Endothelial cell (in vitro differentiated cells): ENCODE measurements at regions not wholly inside any gene's neighbourhood (a gene's known extent, or its start where the extent isn't known, plus 50 kb on each side); places are given as distances from the start of the nearest gene placed in this dataset.

Experiments used
- DNase-seq: peaks from one replicate; pipeline ENCODE4 v3.0.0; 2021; ENCODE audit warnings: low spot score
- H3K27ac Mint-ChIP-seq: one replicate; pipeline ENCODE4 v1.8.0; 2021; ENCODE audit warnings: mixed read lengths, inconsistent platforms; ENCODE audit not compliant: unreplicated experiment
- H3K27me3 Mint-ChIP-seq: one replicate; pipeline ENCODE4 v1.8.0; 2021; ENCODE audit warnings: mild to moderate bottlenecking, moderate library complexity, mixed read lengths, inconsistent platforms; ENCODE audit not compliant: unreplicated experiment
- H3K36me3 Mint-ChIP-seq: one replicate; pipeline ENCODE4 v1.8.0; 2021; ENCODE audit warnings: mild to moderate bottlenecking, low read depth, mixed read lengths, inconsistent platforms; ENCODE audit not compliant: unreplicated experiment
- H3K4me1 Mint-ChIP-seq: one replicate; pipeline ENCODE4 v1.8.0; 2021; ENCODE audit warnings: mild to moderate bottlenecking, mixed read lengths, inconsistent platforms; ENCODE audit not compliant: unreplicated experiment
- H3K4me3 Mint-ChIP-seq: one replicate; pipeline ENCODE4 v1.8.0; 2021; ENCODE audit warnings: mild to moderate bottlenecking, mixed read lengths, inconsistent platforms; ENCODE audit not compliant: unreplicated experiment
- H3K9me3 Mint-ChIP-seq: one replicate; pipeline ENCODE4 v1.8.0; 2021; ENCODE audit warnings: mixed read lengths, inconsistent platforms; ENCODE audit not compliant: unreplicated experiment
- CTCF ChIP-seq: fragments of 200-600 bp; sonication (generic); IDR thresholded peaks from one replicate; pipeline ENCODE4 v1.5.0; 2021; ENCODE audit warnings: antibody characterized with exemption; ENCODE audit not compliant: unreplicated experiment

- no peaks in the 10 kb centered on the region for H3K27me3 Mint-ChIP-seq
Measured at GRCh38 chr18:73163236-73163635, 295.4 kb upstream of the NETO1 start.

GRCh38 chr18:73156117-73156516 is 288.3 kb upstream of the NETO1 start:
- no peak overlapping the region for H3K27ac Mint-ChIP-seq
- no peaks in the 10 kb centered on the region for H3K9me3 Mint-ChIP-seq
- no peak for DNase-seq
- no peaks in the 10 kb centered on the region for H3K4me1 Mint-ChIP-seq
- H3K27me3 Mint-ChIP-seq, result no peaks in the 10 kb centered on the region
- no peak overlapping the region for H3K4me3 Mint-ChIP-seq
- no peak for TF ChIP-seq CTCF
- H3K36me3 Mint-ChIP-seq, result no peaks in the 10 kb centered on the region

More at GRCh38 chr18:73163236-73163635, 295.4 kb upstream of the NETO1 start:
- Mint-ChIP-seq H3K36me3 (no peaks in the 10 kb centered on the region), H3K4me3 (no peak overlapping the region), H3K4me1 (no peaks in the 10 kb centered on the region), H3K9me3 (no peaks in the 10 kb centered on the region), H3K27ac (no peak overlapping the region)
- TF ChIP-seq CTCF, result no peak
- no peak for DNase-seq

GRCh38 chr18:73153271-73153670 is 285.5 kb upstream of the NETO1 start:
- no peaks in the 10 kb centered on the region for H3K36me3 Mint-ChIP-seq
- no peak overlapping the region for H3K4me3 Mint-ChIP-seq
- no peaks in the 10 kb centered on the region for H3K27me3 Mint-ChIP-seq
- DNase-seq, result no peak
- H3K9me3 Mint-ChIP-seq, result no peaks in the 10 kb centered on the region
- H3K27ac Mint-ChIP-seq, result no peak overlapping the region
- no peak for TF ChIP-seq CTCF
- H3K4me1 Mint-ChIP-seq, result no peaks in the 10 kb centered on the region

- Mint-ChIP-seq H3K9me3 (no peaks in the 10 kb centered on the region), H3K27ac (no peak overlapping the region), H3K36me3 (no peaks in the 10 kb centered on the region), H3K4me3 (no peak overlapping the region), H3K27me3 (no peaks in the 10 kb centered on the region), H3K4me1 (no peaks in the 10 kb centered on the region)
- no peak for TF ChIP-seq CTCF
- DNase-seq, result no peak
Measured at GRCh38 chr18:73151086-73151485, 283.3 kb upstream of the NETO1 start.

GRCh38 chr18:73150199-73150598 is 282.4 kb upstream of the NETO1 start:
- Mint-ChIP-seq H3K27me3 (no peaks in the 10 kb centered on the region), H3K4me1 (no peaks in the 10 kb centered on the region), H3K9me3 (no peaks in the 10 kb centered on the region), H3K4me3 (no peak overlapping the region), H3K36me3 (no peaks in the 10 kb centered on the region), H3K27ac (no peak overlapping the region)
- no peak for DNase-seq
- TF ChIP-seq CTCF, result no peak
